HepG2 (cell line): ENCODE measurements at regions not wholly inside any gene's neighbourhood (a gene's known extent, or its start where the extent isn't known, plus 50 kb on each side); places are given as distances from the start of the nearest gene placed in this dataset.

Experiments used
- ATAC-seq: fragments of 200-7000 bp; cut with Tn5 transposase; 3 replicates; pipeline ENCODE4 v1.9.1; 2020; ENCODE audit warnings: mild to moderate bottlenecking, moderate library complexity
- BruUV-seq: library from RNA; stranded (reverse); fragments of 400-500 nt; replicated peaks from 2 replicates; lab custom pipeline; 2021; lab: Mats Ljungman, UMichigan
- CTCF ChIA-PET: fragments of 300-600 bp; formaldehyde crosslinking; extraction: SDS; loops from one replicate; lab custom pipeline; 2021; ENCODE audit warnings: low total read pairs, inconsistent platforms, low intra/inter-chr PET ratio; lab: Yijun Ruan, JAX
- POLR2A ChIA-PET: fragments of 350-600 bp; sonication (Branson Sonifier 250); formaldehyde crosslinking; loops from one replicate; lab custom pipeline; 2020; ENCODE audit warnings: antibody characterized with exemption, inconsistent platforms; lab: Yijun Ruan, JAX
- DNase-seq: peaks from one replicate; pipeline ENCODE4 v3.0.0-alpha.2; 2015; ENCODE audit warnings: low spot score
- FAIRE-seq: peaks from 3 replicates; lab custom pipeline; 2011; peaks lifted over from hg19 to GRCh38; lab: Jason Lieb, UNC
- H2AFZ ChIP-seq: one replicate; pipeline ENCODE4 v1.6.1; 2011; ENCODE audit warnings: low read length, inconsistent platforms
- H3K27ac ChIP-seq: fragments of 300-600 bp; 3 replicates; pipeline ENCODE4 v1.8.0; 2011; ENCODE audit warnings: mixed run types, mild to moderate bottlenecking, mixed read lengths, low read length, inconsistent platforms; ENCODE audit not compliant: insufficient read depth; ENCODE audit errors: extremely low read length
- H3K27me3 ChIP-seq, 2 experiments: fragments of 200-600 bp in 1 of 2; 2 replicates in 1 of 2; 3 replicates in 1 of 2; pipeline versions ENCODE4 v1.6.0 to v1.8.0; 2011; ENCODE audit warnings: low read length in 2 of 2, mild to moderate bottlenecking in 2 of 2, moderate library complexity in 2 of 2, inconsistent platforms in 1 of 2; ENCODE audit not compliant: insufficient read depth in 2 of 2, control insufficient read depth in 1 of 2
- H3K36me3 ChIP-seq, 2 experiments: fragments of 200-600 bp in 1 of 2; replicated peaks in 1 of 2; 2 replicates in 1 of 2; 3 replicates in 1 of 2; pipeline versions ENCODE4 v1.5.1 to v1.8.0; 2011; ENCODE audit warnings: low read length in 2 of 2, inconsistent platforms in 1 of 2; ENCODE audit not compliant: insufficient read depth in 2 of 2, control insufficient read depth in 1 of 2
- H3K4me1 ChIP-seq: 2 replicates; pipeline ENCODE4 v1.5.1; 2012; ENCODE audit warnings: low read length, inconsistent platforms; ENCODE audit not compliant: insufficient read depth
- H3K4me2 ChIP-seq: 2 replicates; pipeline ENCODE4 v1.6.0; 2011; ENCODE audit warnings: low read depth, low read length, inconsistent platforms
- H3K4me3 ChIP-seq, 3 experiments: fragments of 200-600 bp in 1 of 3; sonication (generic), shearing (Covaris generic) in 1 of 3; replicated peaks in 1 of 3; 2 replicates each; pipeline ENCODE4 v1.5.1; 2011 to 2016; ENCODE audit warnings: low read length in 3 of 3, inconsistent platforms in 2 of 3, low read depth in 2 of 3, mild to moderate bottlenecking in 2 of 3, control low read depth in 1 of 3, mixed read lengths in 1 of 3; ENCODE audit not compliant: insufficient read depth in 1 of 3
- H3K79me2 ChIP-seq: one replicate; pipeline ENCODE4 v1.6.1; 2011; ENCODE audit warnings: low read length, inconsistent platforms; ENCODE audit not compliant: insufficient read depth
- H3K9ac ChIP-seq: 2 replicates; pipeline ENCODE4 v1.6.0; 2011; ENCODE audit warnings: mild to moderate bottlenecking, low read depth, low read length, inconsistent platforms; ENCODE audit not compliant: insufficient read depth
- H3K9me3 ChIP-seq: 2 replicates; pipeline ENCODE4 v1.5.1; 2012; ENCODE audit warnings: mild to moderate bottlenecking, low read length
- H4K20me1 ChIP-seq: 2 replicates; pipeline ENCODE4 v1.6.0; 2011; ENCODE audit warnings: inconsistent platforms, mild to moderate bottlenecking, low read length, moderate library complexity; ENCODE audit not compliant: insufficient read depth
- FOXA3 ChIP-seq: IDR thresholded peaks from 2 replicates; pipeline ENCODE4 v1.6.1; 2016; ENCODE audit warnings: missing genetic modification reagents, missing compliant biosample characterization
- GPBP1L1 ChIP-seq: sonication (generic); formaldehyde crosslinking; IDR thresholded peaks from 2 replicates; pipeline ENCODE4 v1.5.0; 2020; ENCODE audit warnings: mild to moderate bottlenecking, missing genetic modification reagents
- HCFC1 ChIP-seq: fragments of 150-350 bp; IDR thresholded peaks from 2 replicates; pipeline ENCODE4 v1.6.1; 2014; ENCODE audit warnings: low read depth, low read length
- KAT7 ChIP-seq: IDR thresholded peaks from 2 replicates; pipeline ENCODE4 v1.6.1; 2018; ENCODE audit warnings: borderline replicate concordance, missing compliant biosample characterization
- PAX8 ChIP-seq: sonication (generic); formaldehyde crosslinking; IDR thresholded peaks from 2 replicates; pipeline ENCODE4 v1.8.0; 2022; ENCODE audit warnings: mild to moderate bottlenecking, missing genetic modification reagents, borderline replicate concordance
- TERF1 ChIP-seq: sonication (generic); formaldehyde crosslinking; IDR thresholded peaks from 2 replicates; pipeline ENCODE4 v1.8.0; 2022; ENCODE audit warnings: mild to moderate bottlenecking, missing genetic modification reagents, moderate library complexity
- ZBTB33 ChIP-seq: sonication (generic); formaldehyde crosslinking; IDR thresholded peaks from 2 replicates; pipeline ENCODE4 v1.4.0; 2020; ENCODE audit warnings: missing genetic modification reagents
- ZBTB46 ChIP-seq: sonication (generic); formaldehyde crosslinking; IDR thresholded peaks from 2 replicates; pipeline ENCODE4 v1.4.0; 2020; ENCODE audit warnings: mild to moderate bottlenecking, missing genetic modification reagents, borderline replicate concordance
- ZBTB7B ChIP-seq: sonication (generic); formaldehyde crosslinking; IDR thresholded peaks from 2 replicates; pipeline ENCODE4 v1.4.0; 2020; ENCODE audit warnings: missing genetic modification reagents
- ZFP90 ChIP-seq: sonication (generic); formaldehyde crosslinking; IDR thresholded peaks from 2 replicates; pipeline ENCODE4 v1.8.0; 2022; ENCODE audit warnings: missing genetic modification reagents, mild to moderate bottlenecking, inconsistent platforms, borderline replicate concordance
- ZNF20 ChIP-seq: sonication (generic); formaldehyde crosslinking; IDR thresholded peaks from 2 replicates; pipeline ENCODE4 v1.4.0; 2020; ENCODE audit warnings: mild to moderate bottlenecking, moderate library complexity, missing genetic modification reagents
- ZNF207 ChIP-seq: fragments of 450-650 bp; IDR thresholded peaks from 2 replicates; pipeline ENCODE4 v1.6.1; 2016; ENCODE audit warnings: antibody characterized with exemption, borderline replicate concordance
- ZNF772 ChIP-seq: sonication (generic); formaldehyde crosslinking; IDR thresholded peaks from 2 replicates; pipeline ENCODE4 v1.5.0; 2020; ENCODE audit warnings: mild to moderate bottlenecking, missing genetic modification reagents
- ZSCAN29 ChIP-seq: sonication (generic); formaldehyde crosslinking; conservative IDR thresholded peaks from 2 replicates; pipeline ENCODE4 v1.4.0; 2020; ENCODE audit warnings: mild to moderate bottlenecking, missing genetic modification reagents
- WGBS: methylation state at CpG from one replicate; pipeline ENCODE4 v1.1.6; 2017; ENCODE audit warnings: low lambda C conversion rate; 5-methylcytosine and 5-hydroxymethylcytosine counted together
- in situ Hi-C: cut with HindIII; loops from 2 replicates; pipeline ENCODE4 v1.10.0; 2017; ENCODE audit warnings: low pct_unique_long_range_greater_than_20kb; ENCODE audit not compliant: extremely low pct_ligation_motif_present
- intact Hi-C: fragments of 100-400 bp; cut with micrococcal nuclease; formaldehyde crosslinking; loops from one replicate; pipeline ENCODE4 v1.10.0; 2022; ENCODE audit not compliant: unreplicated experiment

- POLR2A ChIA-PET: no interaction called here
- Histone ChIP-seq H3K4me3 (no peak overlapping the region), H3K4me2 (no peak overlapping the region), H3K4me1 (no peaks in the 10 kb centered on the region), H3K9ac (no peak overlapping the region), H3K36me3 (no peaks in the 10 kb centered on the region), H3K9me3 (peaks cover 8% of the 10 kb centered on the region), H3K27ac (no peak overlapping the region), H3K27me3 (no peaks in the 10 kb centered on the region), H2AFZ (no peak overlapping the region), H3K79me2 (no peaks in the 10 kb centered on the region), H4K20me1 (no peaks in the 10 kb centered on the region)
- WGBS: 68% methylated on average over 10 of the region's 18 CpGs
- BruUV-seq: no TSS peak
- in situ Hi-C loops (no loop called here), intact Hi-C loops (no loop called here)
- no peak for FAIRE-seq
- DNase-seq: no peak
- CTCF ChIA-PET: no interaction called here
- TF ChIP-seq PAX8 (CRISPR knock-in tag): no peak
- TF ChIP-seq ZNF20: no peak
- no peak for TF ChIP-seq KAT7 (CRISPR knock-in tag)
- TF ChIP-seq ZBTB46 (CRISPR knock-in tag): no peak
- TF ChIP-seq FOXA3 (CRISPR knock-in tag): no peak
- ATAC-seq: no peak
These were observed 87.0 kb upstream of the SCOC start for GRCh38 chr4:140286456-140286855.

- Histone ChIP-seq H3K27me3 (no peaks in the 10 kb centered on the region; a peak in 1 of 5 replicates), H3K4me1 (no peaks in the 10 kb centered on the region), H3K9ac (no peak overlapping the region), H3K36me3 (no peaks in the 10 kb centered on the region), H3K4me2 (no peak overlapping the region), H3K27ac (no peak overlapping the region), H3K79me2 (no peaks in the 10 kb centered on the region), H2AFZ (no peak overlapping the region), H3K9me3 (peaks cover 8% of the 10 kb centered on the region), H4K20me1 (no peaks in the 10 kb centered on the region), H3K4me3 (no peak overlapping the region)
- no TSS peak for BruUV-seq
- FAIRE-seq: no peak
- in situ Hi-C loops: no loop called here
- CTCF ChIA-PET: no interaction called here
- POLR2A ChIA-PET: no interaction called here
- DNase-seq: no peak
- intact Hi-C loops: no loop called here
- ATAC-seq: no peak
- 31% methylated on average over 2 of the region's 2 CpGs for WGBS
- TF ChIP-seq TERF1 (CRISPR knock-in tag): no peak
- no peak for TF ChIP-seq ZNF772
- no peak for TF ChIP-seq ZBTB7B (CRISPR knock-in tag)
- no peak for TF ChIP-seq ZSCAN29 (CRISPR knock-in tag)
- no peak for TF ChIP-seq ZBTB33 (CRISPR knock-in tag)
- no peak for TF ChIP-seq GPBP1L1 (CRISPR knock-in tag)
- no peak for TF ChIP-seq ZFP90 (CRISPR knock-in tag)
- TF ChIP-seq ZNF207: no peak
- TF ChIP-seq HCFC1: no peak
These were observed 89.0 kb upstream of the SCOC start for GRCh38 chr4:140284456-140284855.
